Loucy (cell line): ENCODE measurements at regions not wholly inside any gene's neighbourhood (a gene's known extent, or its start where the extent isn't known, plus 50 kb on each side); places are given as distances from the start of the nearest gene placed in this dataset.

Experiments used
- EZH2phosphoT487 ChIP-seq: fragments of 200-600 bp; IDR thresholded peaks from 2 replicates; pipeline ENCODE4 v1.6.1; 2018; ENCODE audit warnings: antibody characterized with exemption, mild to moderate bottlenecking, moderate library complexity, borderline replicate concordance
- TF ChIP-seq, protein P1 (sequence below): fragments of 200-600 bp; sonication (generic); conservative IDR thresholded peaks from 2 replicates; pipeline ENCODE4 v1.5.1; 2014; ENCODE audit warnings: mild to moderate bottlenecking, antibody characterized with exemption, low read length

DNA sequence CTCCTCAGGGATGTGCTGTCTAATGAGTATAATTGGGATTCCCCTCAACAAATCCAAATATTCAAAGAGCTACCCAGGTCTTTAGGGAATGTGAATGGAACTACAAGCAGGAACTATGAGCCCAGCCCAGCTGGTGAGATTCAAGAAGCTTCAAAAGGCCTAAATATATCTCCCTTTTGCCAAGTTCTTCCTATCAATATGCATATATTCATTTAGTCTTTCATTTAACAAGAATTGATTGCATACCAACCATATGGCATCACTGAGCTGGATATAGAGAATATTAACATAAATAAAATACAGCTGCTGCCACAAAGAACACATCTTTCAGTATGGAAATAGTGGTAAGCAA is 58.9 kb upstream of the PRSS23 start:
- TF ChIP-seq, protein P1, sequence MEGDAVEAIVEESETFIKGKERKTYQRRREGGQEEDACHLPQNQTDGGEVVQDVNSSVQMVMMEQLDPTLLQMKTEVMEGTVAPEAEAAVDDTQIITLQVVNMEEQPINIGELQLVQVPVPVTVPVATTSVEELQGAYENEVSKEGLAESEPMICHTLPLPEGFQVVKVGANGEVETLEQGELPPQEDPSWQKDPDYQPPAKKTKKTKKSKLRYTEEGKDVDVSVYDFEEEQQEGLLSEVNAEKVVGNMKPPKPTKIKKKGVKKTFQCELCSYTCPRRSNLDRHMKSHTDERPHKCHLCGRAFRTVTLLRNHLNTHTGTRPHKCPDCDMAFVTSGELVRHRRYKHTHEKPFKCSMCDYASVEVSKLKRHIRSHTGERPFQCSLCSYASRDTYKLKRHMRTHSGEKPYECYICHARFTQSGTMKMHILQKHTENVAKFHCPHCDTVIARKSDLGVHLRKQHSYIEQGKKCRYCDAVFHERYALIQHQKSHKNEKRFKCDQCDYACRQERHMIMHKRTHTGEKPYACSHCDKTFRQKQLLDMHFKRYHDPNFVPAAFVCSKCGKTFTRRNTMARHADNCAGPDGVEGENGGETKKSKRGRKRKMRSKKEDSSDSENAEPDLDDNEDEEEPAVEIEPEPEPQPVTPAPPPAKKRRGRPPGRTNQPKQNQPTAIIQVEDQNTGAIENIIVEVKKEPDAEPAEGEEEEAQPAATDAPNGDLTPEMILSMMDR: no peak
- no peak for TF ChIP-seq EZH2phosphoT487
